Panc1 (cell line): ENCODE measurements at regions not wholly inside any gene's neighbourhood (a gene's known extent, or its start where the extent isn't known, plus 50 kb on each side); places are given as distances from the start of the nearest gene placed in this dataset.

Experiments used
- CTCF ChIP-seq: fragments of 450-650 bp; IDR thresholded peaks from 2 replicates; pipeline ENCODE4 v1.5.1; 2017; ENCODE audit warnings: mild to moderate bottlenecking
- POLR2AphosphoS5 ChIP-seq: IDR thresholded peaks from 2 replicates; pipeline ENCODE4 v1.6.1; 2012; ENCODE audit warnings: mild to moderate bottlenecking, low read depth, low read length, moderate library complexity
- SIN3A ChIP-seq: IDR thresholded peaks from 2 replicates; pipeline ENCODE4 v1.6.1; 2012; ENCODE audit warnings: low read depth, mild to moderate bottlenecking, low read length, moderate library complexity, borderline replicate concordance; ENCODE audit not compliant: insufficient read depth
- TCF7L2 ChIP-seq: IDR thresholded peaks from 2 replicates; pipeline ENCODE4 v1.6.1; 2011; ENCODE audit warnings: mild to moderate bottlenecking, low read depth, low read length, inconsistent platforms
- TF ChIP-seq, protein P1 (sequence below), 2 experiments: IDR thresholded peaks; 2 replicates each; pipeline ENCODE4 v1.6.1; 2011 to 2012; ENCODE audit warnings: low read depth in 2 of 2, control low read depth in 1 of 2, low read length in 1 of 2, mild to moderate bottlenecking in 1 of 2, moderate library complexity in 1 of 2; ENCODE audit not compliant: insufficient read depth in 1 of 2

- TF ChIP-seq CTCF (no peak), SIN3A (no peak), POLR2AphosphoS5 (no peak), TCF7L2 (no peak)
- TF ChIP-seq, protein P1, sequence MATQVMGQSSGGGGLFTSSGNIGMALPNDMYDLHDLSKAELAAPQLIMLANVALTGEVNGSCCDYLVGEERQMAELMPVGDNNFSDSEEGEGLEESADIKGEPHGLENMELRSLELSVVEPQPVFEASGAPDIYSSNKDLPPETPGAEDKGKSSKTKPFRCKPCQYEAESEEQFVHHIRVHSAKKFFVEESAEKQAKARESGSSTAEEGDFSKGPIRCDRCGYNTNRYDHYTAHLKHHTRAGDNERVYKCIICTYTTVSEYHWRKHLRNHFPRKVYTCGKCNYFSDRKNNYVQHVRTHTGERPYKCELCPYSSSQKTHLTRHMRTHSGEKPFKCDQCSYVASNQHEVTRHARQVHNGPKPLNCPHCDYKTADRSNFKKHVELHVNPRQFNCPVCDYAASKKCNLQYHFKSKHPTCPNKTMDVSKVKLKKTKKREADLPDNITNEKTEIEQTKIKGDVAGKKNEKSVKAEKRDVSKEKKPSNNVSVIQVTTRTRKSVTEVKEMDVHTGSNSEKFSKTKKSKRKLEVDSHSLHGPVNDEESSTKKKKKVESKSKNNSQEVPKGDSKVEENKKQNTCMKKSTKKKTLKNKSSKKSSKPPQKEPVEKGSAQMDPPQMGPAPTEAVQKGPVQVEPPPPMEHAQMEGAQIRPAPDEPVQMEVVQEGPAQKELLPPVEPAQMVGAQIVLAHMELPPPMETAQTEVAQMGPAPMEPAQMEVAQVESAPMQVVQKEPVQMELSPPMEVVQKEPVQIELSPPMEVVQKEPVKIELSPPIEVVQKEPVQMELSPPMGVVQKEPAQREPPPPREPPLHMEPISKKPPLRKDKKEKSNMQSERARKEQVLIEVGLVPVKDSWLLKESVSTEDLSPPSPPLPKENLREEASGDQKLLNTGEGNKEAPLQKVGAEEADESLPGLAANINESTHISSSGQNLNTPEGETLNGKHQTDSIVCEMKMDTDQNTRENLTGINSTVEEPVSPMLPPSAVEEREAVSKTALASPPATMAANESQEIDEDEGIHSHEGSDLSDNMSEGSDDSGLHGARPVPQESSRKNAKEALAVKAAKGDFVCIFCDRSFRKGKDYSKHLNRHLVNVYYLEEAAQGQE (IDR thresholded peaks at IDR 0.05; ENCODE audit: insufficient read depth in 1 of 2, low read depth in 2 of 2, low read length in 1 of 2): no peak
Observed at GRCh38 chr4:147085781-147086180, 140.1 kb upstream of the TTC29 start.
